Upper lobe of left lung (tissue), 6 donors: ENCODE measurements at regions not wholly inside any gene's neighbourhood (a gene's known extent, or its start where the extent isn't known, plus 50 kb on each side); places are given as distances from the start of the nearest gene placed in this dataset.

Experiments used
- ATAC-seq, 2 donors: fragments of 200-7000 bp; cut with Tn5 transposase; one replicate each; pipeline ENCODE4 v1.9.1; 2022; ENCODE audit warnings: mild to moderate bottlenecking in 2 of 2, moderate library complexity in 2 of 2; ENCODE audit not compliant: low FRiP score in 2 of 2
- DNase-seq, 2 donors: peaks; one replicate each; pipeline ENCODE4 v3.0.0-alpha.2; 2019 to 2020
- H3K27ac ChIP-seq, 4 donors: fragments of 200-600 bp; sonication (generic); one replicate each; pipeline ENCODE4 v1.5.1; 2016 to 2019
- H3K27me3 ChIP-seq, 4 donors: fragments of 200-600 bp; sonication (generic); one replicate each; pipeline ENCODE4 v1.5.1; 2017 to 2019
- H3K36me3 ChIP-seq, 4 donors: fragments of 200-600 bp; sonication (generic); one replicate each; pipeline ENCODE4 v1.5.1; 2016 to 2019
- H3K4me1 ChIP-seq, 4 donors: fragments of 200-600 bp; sonication (generic); one replicate each; pipeline ENCODE4 v1.5.1; 2018 to 2019
- H3K4me3 ChIP-seq, 4 donors: fragments of 200-600 bp; sonication (generic); one replicate each; pipeline ENCODE4 v1.5.1; 2017 to 2019; ENCODE audit warnings: mild to moderate bottlenecking in 2 of 4, moderate library complexity in 1 of 4
- H3K9me3 ChIP-seq, 4 donors: fragments of 200-600 bp; sonication (generic); one replicate each; pipeline ENCODE4 v1.5.1; 2018 to 2019
- CTCF ChIP-seq, 6 experiments: fragments of 450-650 bp in 4 of 6; fragments of 200-600 bp in 2 of 6; sonication (generic) in 2 of 6; IDR thresholded peaks; one replicate each; pipeline ENCODE4 v1.5.1; 2016 to 2019; ENCODE audit warnings: antibody characterized with exemption in 6 of 6
- EP300 ChIP-seq, 4 donors: sonication (generic); formaldehyde crosslinking; IDR thresholded peaks; one replicate each; pipeline ENCODE4 v1.5.1; 2017; ENCODE audit warnings: antibody characterized with exemption in 4 of 4, control low read depth in 2 of 4
- POLR2A ChIP-seq, 4 donors: fragments of 450-650 bp; IDR thresholded peaks; one replicate each; pipeline ENCODE4 v1.5.1; 2016 to 2017; ENCODE audit warnings: antibody characterized with exemption in 4 of 4, mild to moderate bottlenecking in 2 of 4
- POLR2AphosphoS5 ChIP-seq, 2 donors: sonication (generic); formaldehyde crosslinking; IDR thresholded peaks; one replicate each; pipeline ENCODE4 v1.5.1; 2017; ENCODE audit warnings: antibody characterized with exemption in 2 of 2
- WGBS, 2 donors: methylation state at CpG; one replicate each; pipeline ENCODE4 v1.1.5; 2017 to 2018; 5-methylcytosine and 5-hydroxymethylcytosine counted together
- donor health status: DM: no; HTN: no; CAD: no; lungs with moderate emphysema.
- donor health status: DM: no; HTN: yes; CAD: no; lungs with severe emphysema.

GRCh38 chr3:63069806-63070475 lies 194.7 kb upstream of the CADPS start:
- H3K4me3 ChIP-seq = no peak overlapping the region
- TF ChIP-seq POLR2A (IDR thresholded peaks at IDR 0.05) = no peak
- no peak for TF ChIP-seq EP300 (IDR thresholded peaks at IDR 0.05)
- TF ChIP-seq POLR2AphosphoS5 (IDR thresholded peaks at IDR 0.05) = no peak
- TF ChIP-seq CTCF (IDR thresholded peaks at IDR 0.05) = no peak
- whole genome bisulfite sequencing, 2 donors = 43 to 55% methylated on average over 3 of the region's 3 CpGs
- no peaks in the 10 kb centered on the region for H3K4me1 ChIP-seq
- H3K27me3 ChIP-seq = no peaks in the 10 kb centered on the region
- no peak overlapping the region for H3K27ac ChIP-seq
- H3K36me3 ChIP-seq = no peaks in the 10 kb centered on the region
- ATAC-seq (no peak), DNase-seq (no peak)
- no peaks in the 10 kb centered on the region for H3K9me3 ChIP-seq

GRCh38 chr3:63070476-63070810 lies 195.2 kb upstream of the CADPS start:
- Histone ChIP-seq H3K9me3 (no peaks in the 10 kb centered on the region), H3K4me1 (no peaks in the 10 kb centered on the region), H3K36me3 (no peaks in the 10 kb centered on the region), H3K27me3 (no peaks in the 10 kb centered on the region), H3K4me3 (no peak overlapping the region), H3K27ac (no peak overlapping the region)
- ATAC-seq (no peak), DNase-seq (no peak)
- 89% methylated on average over 1 of the region's 1 CpG for WGBS, 2 donors
- no peak for TF ChIP-seq EP300 (IDR thresholded peaks at IDR 0.05)
- no peak for TF ChIP-seq POLR2AphosphoS5 (IDR thresholded peaks at IDR 0.05)
- TF ChIP-seq CTCF (IDR thresholded peaks at IDR 0.05) = no peak
- TF ChIP-seq POLR2A (IDR thresholded peaks at IDR 0.05) = no peak

- H3K9me3 ChIP-seq = no peaks in the 10 kb centered on the region
- DNase-seq (no peak), ATAC-seq (no peak)
- no peak for TF ChIP-seq CTCF (IDR thresholded peaks at IDR 0.05)
- TF ChIP-seq POLR2AphosphoS5 (IDR thresholded peaks at IDR 0.05) = no peak
- no peak for TF ChIP-seq EP300 (IDR thresholded peaks at IDR 0.05)
- no peak for TF ChIP-seq POLR2A (IDR thresholded peaks at IDR 0.05)
- no peaks in the 10 kb centered on the region for H3K4me1 ChIP-seq
- 69 to 71% methylated on average over 2 of the region's 2 CpGs for WGBS, 2 donors
- H3K4me3 ChIP-seq = no peak overlapping the region
- H3K27ac ChIP-seq = no peak overlapping the region
- H3K27me3 ChIP-seq = no peaks in the 10 kb centered on the region
- H3K36me3 ChIP-seq = no peaks in the 10 kb centered on the region
These were observed 201.1 kb upstream of the CADPS start for GRCh38 chr3:63076357-63076756.

- 70 to 72% methylated on average over 2 of the region's 2 CpGs for WGBS, 2 donors
- H3K4me1 ChIP-seq = no peaks in the 10 kb centered on the region
- no peak overlapping the region for H3K27ac ChIP-seq
- DNase-seq (no peak), ATAC-seq (no peak)
- TF ChIP-seq EP300 (IDR thresholded peaks at IDR 0.05) = no peak
- no peak for TF ChIP-seq CTCF (IDR thresholded peaks at IDR 0.05)
- TF ChIP-seq POLR2A (IDR thresholded peaks at IDR 0.05) = no peak
- no peak for TF ChIP-seq POLR2AphosphoS5 (IDR thresholded peaks at IDR 0.05)
- H3K27me3 ChIP-seq = no peaks in the 10 kb centered on the region
- no peaks in the 10 kb centered on the region for H3K36me3 ChIP-seq
- H3K9me3 ChIP-seq = no peaks in the 10 kb centered on the region
- no peak overlapping the region for H3K4me3 ChIP-seq
These were observed 191.9 kb upstream of the SYNPR start for GRCh38 chr3:63086190-63086589.

- DNase-seq (no peak), ATAC-seq (no peak)
- 62 to 69% methylated on average over 6 of the region's 6 CpGs for WGBS, 2 donors
- Histone ChIP-seq H3K4me3 (no peak overlapping the region), H3K4me1 (no peaks in the 10 kb centered on the region), H3K9me3 (no peaks in the 10 kb centered on the region), H3K36me3 (no peaks in the 10 kb centered on the region), H3K27ac (no peak overlapping the region), H3K27me3 (no peaks in the 10 kb centered on the region)
- TF ChIP-seq POLR2AphosphoS5 (IDR thresholded peaks at IDR 0.05) (no peak), EP300 (IDR thresholded peaks at IDR 0.05) (no peak), CTCF (IDR thresholded peaks at IDR 0.05) (no peak), POLR2A (IDR thresholded peaks at IDR 0.05) (no peak)
These were observed 188.9 kb upstream of the SYNPR start for GRCh38 chr3:63089007-63089750.
